ENCODE measurements at regions not wholly inside any gene's neighbourhood (a gene's known extent, or its start where the extent isn't known, plus 50 kb on each side); places are given as distances from the start of the nearest gene placed in this dataset.

- DNase-seq, result no peak
- TF ChIP-seq GATA1 (IDR thresholded peaks at IDR 0.05; ENCODE audit: low read depth, low read length) (no peak), POLR2A (IDR thresholded peaks at IDR 0.05; ENCODE audit: low read length) (no peak)
These were observed 557.2 kb upstream of the SUCLG2 start for GRCh38 chr3:68211637-68212036.

- DNase-seq, result no peak
These were observed 556.2 kb upstream of the SUCLG2 start for GRCh38 chr3:68210635-68211034.

GRCh38 chr3:68207327-68207726 lies 552.9 kb upstream of the SUCLG2 start:
- no peak for TF ChIP-seq POLR2A (IDR thresholded peaks at IDR 0.05; ENCODE audit: low read length)
- no peak for TF ChIP-seq GATA1 (IDR thresholded peaks at IDR 0.05; ENCODE audit: low read depth, low read length)
- DNase-seq, result no peak

More at GRCh38 chr3:68210635-68211034, 556.2 kb upstream of the SUCLG2 start:
- no peak for TF ChIP-seq POLR2A (IDR thresholded peaks at IDR 0.05; ENCODE audit: low read length)
- no peak for TF ChIP-seq GATA1 (IDR thresholded peaks at IDR 0.05; ENCODE audit: low read depth, low read length)

GRCh38 chr3:68206524-68207117 lies 552.2 kb upstream of the SUCLG2 start:
- peak in 1 of 2 experiments; percentile 0 for DNase-seq
- TF ChIP-seq POLR2A (IDR thresholded peaks at IDR 0.05; ENCODE audit: low read length) (no peak), GATA1 (IDR thresholded peaks at IDR 0.05; ENCODE audit: low read depth, low read length) (no peak)

- DNase-seq, result no peak
- no peak for TF ChIP-seq POLR2A (IDR thresholded peaks at IDR 0.05; ENCODE audit: low read length)
These were observed 532.3 kb upstream of the SUCLG2 start for GRCh38 chr3:68186733-68187132.

GRCh38 chr3:68176600-68176999 lies 522.2 kb upstream of the SUCLG2 start:
- TF ChIP-seq POLR2A (IDR thresholded peaks at IDR 0.05; ENCODE audit: low read length) (no peak), GATA1 (IDR thresholded peaks at IDR 0.05; ENCODE audit: low read depth, low read length) (no peak)
- no peak for DNase-seq

- no peak for TF ChIP-seq GATA1 (IDR thresholded peaks at IDR 0.05; ENCODE audit: low read depth, low read length)
- no peak for TF ChIP-seq POLR2A (IDR thresholded peaks at IDR 0.05; ENCODE audit: low read length)
- no peak for DNase-seq
These were observed 518.7 kb upstream of the SUCLG2 start for GRCh38 chr3:68173012-68173634.

GRCh38 chr3:68172039-68172438 lies 517.6 kb upstream of the SUCLG2 start:
- no peak for TF ChIP-seq POLR2A (IDR thresholded peaks at IDR 0.05; ENCODE audit: low read length)
- no peak for TF ChIP-seq GATA1 (IDR thresholded peaks at IDR 0.05; ENCODE audit: low read depth, low read length)
- DNase-seq, result no peak

- TF ChIP-seq POLR2A (IDR thresholded peaks at IDR 0.05; ENCODE audit: low read length), result no peak
- TF ChIP-seq GATA1 (IDR thresholded peaks at IDR 0.05; ENCODE audit: low read depth, low read length), result no peak
- no peak for DNase-seq
These were observed 509.6 kb upstream of the SUCLG2 start for GRCh38 chr3:68163968-68164367.

- no peak for DNase-seq
- TF ChIP-seq POLR2A (IDR thresholded peaks at IDR 0.05; ENCODE audit: low read length), result no peak
- no peak for TF ChIP-seq GATA1 (IDR thresholded peaks at IDR 0.05; ENCODE audit: low read depth, low read length)
These were observed 508.6 kb upstream of the SUCLG2 start for GRCh38 chr3:68163062-68163461.

GRCh38 chr3:68162644-68163043 lies 508.2 kb upstream of the SUCLG2 start:
- no peak for DNase-seq
- TF ChIP-seq GATA1 (IDR thresholded peaks at IDR 0.05; ENCODE audit: low read depth, low read length) (no peak), POLR2A (IDR thresholded peaks at IDR 0.05; ENCODE audit: low read length) (no peak)

- no peak for DNase-seq
- no peak for TF ChIP-seq GATA1 (IDR thresholded peaks at IDR 0.05; ENCODE audit: low read depth, low read length)
These were observed 496.9 kb upstream of the SUCLG2 start for GRCh38 chr3:68151359-68151758.

GRCh38 chr3:68148447-68148846 lies 494.0 kb upstream of the SUCLG2 start:
- no peak for TF ChIP-seq GATA1 (IDR thresholded peaks at IDR 0.05; ENCODE audit: low read depth, low read length)
- no peak for TF ChIP-seq POLR2A (IDR thresholded peaks at IDR 0.05; ENCODE audit: low read length)
- DNase-seq, result no peak

- TF ChIP-seq POLR2A (IDR thresholded peaks at IDR 0.05; ENCODE audit: low read length) (no peak), GATA1 (IDR thresholded peaks at IDR 0.05; ENCODE audit: low read depth, low read length) (no peak)
- no peak for DNase-seq
These were observed 488.0 kb upstream of the SUCLG2 start for GRCh38 chr3:68142441-68142840.

GRCh38 chr3:68139897-68140296 lies 485.5 kb upstream of the SUCLG2 start:
- no peak for DNase-seq
- TF ChIP-seq GATA1 (IDR thresholded peaks at IDR 0.05; ENCODE audit: low read depth, low read length), result no peak
- TF ChIP-seq POLR2A (IDR thresholded peaks at IDR 0.05; ENCODE audit: low read length), result no peak

Measured in erythroblast (primary cell).